ENCODE measurements at regions not wholly inside any gene's neighbourhood (a gene's known extent, or its start where the extent isn't known, plus 50 kb on each side); places are given as distances from the start of the nearest gene placed in this dataset.
A peak's percentile ranks its signal among the peaks of the same experiment; 100 is the strongest.

- TF ChIP-seq MTA2 (IDR thresholded peaks at IDR 0.05; ENCODE audit: low read depth), result peak; percentile 20; the same call in 1 of the 2 replicates
- TF ChIP-seq RCOR1 (conservative IDR thresholded peaks at IDR 0.05; ENCODE audit: low read depth, low read length), result no peak
- TF ChIP-seq ATF2 (IDR thresholded peaks at IDR 0.05; ENCODE audit: low read length), result no peak
- no peak for TF ChIP-seq SMARCA5 (IDR thresholded peaks at IDR 0.05)
- TF ChIP-seq EED (IDR thresholded peaks at IDR 0.05; ENCODE audit: low read depth), result peak; percentile 62
- peak; percentile 72 for TF ChIP-seq SPI1 (IDR thresholded peaks at IDR 0.05; ENCODE audit: borderline replicate concordance, insufficient read depth, low read depth, low read length)
- peak; percentile 19; the same call in 1 of the 2 replicates for TF ChIP-seq ZNF24 (IDR thresholded peaks at IDR 0.05)
- TF ChIP-seq NFXL1 (IDR thresholded peaks at IDR 0.05; ENCODE audit: borderline replicate concordance), result no peak
- TF ChIP-seq PAX5 (IDR thresholded peaks at IDR 0.05; ENCODE audit: borderline replicate concordance, low read depth, low read length), result 0 out of 2 replicates have a peak, but pooled peaks have one; percentile 57
- no peak for TF ChIP-seq KAT2A (conservative IDR thresholded peaks at IDR 0.05; ENCODE audit: control insufficient read depth, low read depth, low read length)
- no peak for TF ChIP-seq RBBP5 (conservative IDR thresholded peaks at IDR 0.05)
- peak; percentile 76; the same call in 1 of the 3 replicates for TF ChIP-seq POU2F2 (IDR thresholded peaks at IDR 0.05; ENCODE audit: borderline replicate concordance, low read depth, low read length)
Measured at GRCh38 chr12:125406131-125406530, 340.9 kb downstream of the AACS start (continued).

GRCh38 chr12:125408718-125409117 lies 343.5 kb downstream of the AACS start:
- ATAC-seq (no peak), FAIRE-seq (no peak), DNase-seq (ENCODE audit: low read depth, low spot score) (no peak)
- ChIA-PET SMC1A (ENCODE audit: uncharacterized antibody, unreplicated experiment) (interaction anchor here (0.7 kb wide), 1 partner anchor 8 kb away, joined by 3 read pairs; no protein-coding TSS in a partner anchor), CTCF (no interaction called here), POLR2A (no interaction called here), RAD21 (ENCODE audit: unreplicated experiment) (interaction anchor here (1.2 kb wide), 1 partner anchor 77 kb away, joined by 3 read pairs; no protein-coding TSS in a partner anchor)
- BruUV-seq (replicated peaks), result no TSS peak
- WGBS (ENCODE audit: insufficient coverage, insufficient replicate concordance, low lambda C conversion rate, missing lambda C conversion rate), result 7% methylated on average over 3 of the region's 3 CpGs
- Histone ChIP-seq H3K9me3 (replicated peaks; ENCODE audit: control insufficient read depth, insufficient read depth, low read length) (peaks cover 3% of the 10 kb centered on the region; the same call in 2 of the 3 replicates), H3K79me2 (ENCODE audit: control insufficient read depth, insufficient read depth, low read length) (no peaks in the 10 kb centered on the region), H2AFZ (ENCODE audit: control insufficient read depth, low read depth, low read length) (no peak overlapping the region), H3K27me3 (replicated peaks in 1 of 2; ENCODE audit: control insufficient read depth in 2 of 2, insufficient read depth in 2 of 2, low read length in 1 of 2) (peaks cover 0 to 4% of the 10 kb centered on the region in 2 experiments; a peak in 2 of 4 replicates), H3K27ac (ENCODE audit: control insufficient read depth, insufficient read depth) (no peak overlapping the region), H3K4me1 (ENCODE audit: control insufficient read depth, insufficient read depth, low read length) (peaks cover 14% of the 10 kb centered on the region), H4K20me1 (ENCODE audit: control insufficient read depth, insufficient read depth) (no peaks in the 10 kb centered on the region), H3K4me2 (ENCODE audit: control insufficient read depth, insufficient read depth) (no peak overlapping the region), H3K36me3 (ENCODE audit: control insufficient read depth in 2 of 2, insufficient read depth in 2 of 2, low read length in 1 of 2) (no peaks in the 10 kb centered on the region), H3K9ac (ENCODE audit: control insufficient read depth, insufficient read depth, low read length) (no peak overlapping the region), H3K4me3 (no peak overlapping the region)
- in situ Hi-C loops (cut with MboI) (no loop called here), intact Hi-C loops (cut with micrococcal nuclease; ENCODE audit: unreplicated experiment) (no loop called here)
- TF ChIP-seq ZBTB11 (CRISPR knock-in tag; IDR thresholded peaks at IDR 0.05), result no peak
- TF ChIP-seq GATAD2B (conservative IDR thresholded peaks at IDR 0.05; ENCODE audit: low read depth), result no peak
- no peak for TF ChIP-seq ZNF24 (IDR thresholded peaks at IDR 0.05)
- TF ChIP-seq NFYB (IDR thresholded peaks at IDR 0.05; ENCODE audit: insufficient read depth, low read depth, low read length), result no peak
- no peak for TF ChIP-seq BHLHE40 (IDR thresholded peaks at IDR 0.05; ENCODE audit: borderline replicate concordance in 1 of 2, low read depth in 2 of 2, low read length in 1 of 2)
- no peak for TF ChIP-seq CEBPB (IDR thresholded peaks at IDR 0.05; ENCODE audit: borderline replicate concordance in 1 of 2, low read depth in 2 of 2, low read length in 2 of 2)
